Endothelial cell of hepatic sinusoid (primary cell): ENCODE measurements at regions not wholly inside any gene's neighbourhood (a gene's known extent, or its start where the extent isn't known, plus 50 kb on each side); places are given as distances from the start of the nearest gene placed in this dataset.

Experiments
- in situ Hi-C: cut with HindIII; loops from 2 replicates; pipeline ENCODE4 v1.10.0; 2017; ENCODE audit warnings: low sequenced_read_pairs

DNA sequence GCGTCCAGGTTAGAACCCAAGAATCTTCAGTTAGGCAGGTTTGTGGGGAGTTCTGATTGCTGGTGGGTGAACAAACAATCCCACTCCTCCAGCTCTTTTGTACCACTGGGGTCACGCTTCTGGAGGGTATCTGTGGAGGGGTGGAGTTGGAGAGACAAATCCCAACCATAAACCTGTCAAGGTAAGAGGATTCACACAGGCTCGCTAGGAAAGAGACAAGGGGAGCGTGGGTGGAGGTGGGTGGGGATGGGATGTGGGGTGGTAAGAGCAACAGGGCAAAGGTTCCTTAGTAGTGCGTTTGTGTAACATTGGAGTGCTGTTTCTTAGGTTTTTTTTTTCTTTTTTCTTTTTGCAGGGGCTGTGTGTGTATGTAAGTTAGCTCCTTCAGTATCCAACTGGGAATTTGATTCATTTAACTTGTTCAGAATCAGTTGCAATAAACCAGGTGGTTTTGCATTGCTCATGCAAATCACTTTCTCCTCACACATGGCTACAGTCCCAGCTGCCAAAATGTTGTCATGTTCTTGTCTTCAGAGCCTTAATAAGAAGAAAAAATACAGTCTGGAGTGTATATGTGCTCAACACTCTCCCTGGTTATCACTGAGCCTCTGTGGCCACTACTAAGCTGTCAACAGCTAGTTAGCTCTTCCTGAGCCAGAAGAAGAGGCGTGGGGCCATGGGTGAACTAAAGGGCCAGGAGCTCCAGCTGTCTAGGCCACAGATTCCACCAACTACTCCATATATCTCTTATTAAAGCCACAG, 164.0 kb upstream of the RAD23B start:
- in situ Hi-C loops = no loop called here

GRCh38 chr9:107119735-107120134, 163.3 kb upstream of the RAD23B start:
- in situ Hi-C loops = no loop called here

- in situ Hi-C loops = no loop called here
These were observed 159.7 kb upstream of the RAD23B start for GRCh38 chr9:107123389-107123788.

- in situ Hi-C loops = no loop called here
These were observed 155.5 kb upstream of the RAD23B start for GRCh38 chr9:107127608-107128007.

GRCh38 chr9:107131108-107131799, 151.8 kb upstream of the RAD23B start:
- in situ Hi-C loops = no loop called here

- in situ Hi-C loops = no loop called here
These were observed 146.8 kb upstream of the RAD23B start for GRCh38 chr9:107136296-107136695.

- in situ Hi-C loops = no loop called here
These were observed 145.4 kb upstream of the RAD23B start for GRCh38 chr9:107137495-107138202.

GRCh38 chr9:107138261-107138992, 144.7 kb upstream of the RAD23B start:
- in situ Hi-C loops = no loop called here

GRCh38 chr9:107141967-107142366, 141.1 kb upstream of the RAD23B start:
- in situ Hi-C loops = no loop called here

GRCh38 chr9:107142430-107142829, 140.6 kb upstream of the RAD23B start:
- in situ Hi-C loops = no loop called here

DNA sequence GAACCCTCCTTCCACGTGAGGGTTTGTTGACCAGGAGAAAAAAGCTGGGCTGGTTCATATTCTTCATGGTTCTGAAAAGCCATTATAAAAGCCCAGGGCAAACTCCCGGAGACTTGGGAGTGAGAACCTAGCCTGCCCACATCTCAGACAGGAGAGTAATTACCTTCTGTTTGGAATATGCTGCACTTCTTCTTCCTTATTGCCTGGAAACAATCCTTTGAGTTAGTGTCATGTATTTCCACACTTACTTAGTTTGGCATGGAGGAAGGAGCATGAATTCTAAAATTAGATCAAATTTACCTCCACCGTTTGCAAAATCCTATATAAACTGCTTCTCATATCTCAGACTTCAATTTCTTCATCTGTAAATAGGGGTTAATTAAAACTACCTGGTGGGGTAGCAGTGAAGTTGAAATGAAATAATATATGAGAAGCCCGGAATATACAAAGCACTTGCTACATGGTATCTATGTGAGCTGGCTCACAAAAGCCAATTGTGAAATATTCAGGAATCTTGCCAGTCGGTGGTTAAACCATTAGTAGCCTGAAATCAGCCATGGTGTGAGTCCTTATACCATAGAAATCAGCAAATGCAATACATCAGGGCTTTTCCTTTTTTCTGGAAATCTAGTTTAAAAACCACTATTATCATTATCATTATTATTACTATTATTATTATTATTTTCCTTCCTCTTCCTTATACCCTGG, 140.0 kb upstream of the RAD23B start:
- in situ Hi-C loops = no loop called here

- in situ Hi-C loops = no loop called here
These were observed 138.6 kb upstream of the RAD23B start for GRCh38 chr9:107144475-107144874.

GRCh38 chr9:107147134-107147533, 135.9 kb upstream of the RAD23B start:
- in situ Hi-C loops = no loop called here

DNA sequence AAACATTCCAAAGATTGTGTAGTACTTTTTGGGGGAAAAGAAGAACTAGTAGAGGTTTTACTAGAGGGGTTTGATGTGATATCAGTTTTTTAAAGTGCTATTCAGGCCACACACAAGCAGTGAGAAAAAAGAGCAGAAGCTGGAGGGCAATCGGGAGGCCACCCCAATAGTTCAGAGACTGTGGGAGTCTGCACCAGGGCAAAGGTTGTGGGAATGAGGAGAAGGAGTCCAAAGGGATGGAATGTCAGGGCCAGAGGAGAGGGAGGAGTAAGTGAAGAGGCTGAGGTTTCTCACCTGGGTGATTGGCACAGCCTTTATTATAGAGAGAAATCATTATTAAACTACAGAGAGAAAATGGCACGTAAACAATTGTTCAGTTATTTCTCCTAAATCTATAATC, 134.9 kb upstream of the RAD23B start:
- in situ Hi-C loops = no loop called here

- in situ Hi-C loops = no loop called here
These were observed 133.3 kb upstream of the RAD23B start for GRCh38 chr9:107149756-107150155.

- in situ Hi-C loops = no loop called here
These were observed 129.7 kb upstream of the RAD23B start for GRCh38 chr9:107153336-107153735.

DNA sequence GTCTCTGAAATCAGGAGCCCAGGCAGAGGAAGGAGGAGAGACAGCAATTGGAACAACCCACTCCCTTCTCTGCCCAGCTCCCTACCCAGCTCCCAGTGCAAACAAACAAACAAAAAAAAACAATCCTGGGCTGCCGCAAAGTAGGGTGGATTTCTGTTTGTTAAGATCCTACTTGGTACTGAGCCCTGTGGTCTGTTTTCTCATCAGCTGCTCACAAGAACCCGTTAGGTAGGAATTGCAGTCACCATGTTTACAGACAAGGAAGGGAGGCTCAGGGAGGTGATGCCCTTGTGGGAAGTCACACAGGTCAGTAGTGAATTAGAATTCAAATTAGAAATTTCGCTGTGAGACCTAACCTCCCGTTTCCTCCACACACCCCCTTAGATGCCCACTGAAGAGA, 128.8 kb upstream of the RAD23B start:
- in situ Hi-C loops = no loop called here

DNA sequence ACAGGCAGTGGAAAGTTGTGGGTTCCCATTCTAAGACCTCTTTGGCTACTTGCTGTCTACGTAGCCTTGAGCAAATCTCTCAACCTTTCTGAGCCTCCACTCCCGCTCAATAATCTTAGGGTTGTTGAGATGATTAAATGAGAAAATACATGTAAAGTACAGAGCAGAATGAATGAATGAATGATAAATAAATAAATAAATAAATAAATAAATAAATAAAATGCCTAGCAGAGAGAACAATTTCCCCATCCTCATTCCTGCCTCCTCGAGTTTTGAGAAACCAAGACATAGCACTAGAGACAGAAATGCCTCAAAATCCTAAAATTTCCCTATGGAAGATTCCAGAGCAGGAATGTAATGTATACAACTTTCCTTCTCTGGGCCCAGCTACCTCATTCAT, 128.3 kb upstream of the RAD23B start:
- in situ Hi-C loops = no loop called here

GRCh38 chr9:107155244-107155817, 127.7 kb upstream of the RAD23B start:
- in situ Hi-C loops = no loop called here

DNA sequence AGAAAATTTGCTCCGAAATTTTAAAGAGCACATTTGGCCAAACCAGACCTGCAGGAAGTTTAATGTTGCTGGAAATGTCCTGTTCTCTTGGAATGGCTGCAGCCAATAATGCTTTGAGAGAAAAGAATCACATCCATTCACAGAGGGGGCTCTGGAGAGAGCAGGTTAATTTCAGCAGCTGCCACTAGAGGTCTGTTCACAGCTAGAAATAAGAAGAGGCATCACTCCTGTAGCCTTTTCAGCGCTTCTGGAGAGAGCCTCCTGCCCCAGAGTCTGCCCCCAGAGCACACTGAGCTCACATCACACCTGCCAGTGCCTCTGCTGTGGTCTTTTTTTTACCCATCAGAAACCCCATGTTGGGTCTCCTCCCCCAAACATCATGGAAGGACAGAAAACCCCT, 124.8 kb upstream of the RAD23B start:
- in situ Hi-C loops = no loop called here
